NCI-H187 treated with DMSO at 0.1 percent for 48 hours (cell line): ENCODE measurements at regions not wholly inside any gene's neighbourhood (a gene's known extent, or its start where the extent isn't known, plus 50 kb on each side); places are given as distances from the start of the nearest gene placed in this dataset.
"Not testable (repeated sequence)": the region's sequence is repeated elsewhere in the genome, so short reads cannot be mapped to it uniquely, and the experiment has no call there.

Source experiments
- DNase-seq: peaks from one replicate; lab custom pipeline; 2025; lab: John Stamatoyannopoulos, UW

DNA sequence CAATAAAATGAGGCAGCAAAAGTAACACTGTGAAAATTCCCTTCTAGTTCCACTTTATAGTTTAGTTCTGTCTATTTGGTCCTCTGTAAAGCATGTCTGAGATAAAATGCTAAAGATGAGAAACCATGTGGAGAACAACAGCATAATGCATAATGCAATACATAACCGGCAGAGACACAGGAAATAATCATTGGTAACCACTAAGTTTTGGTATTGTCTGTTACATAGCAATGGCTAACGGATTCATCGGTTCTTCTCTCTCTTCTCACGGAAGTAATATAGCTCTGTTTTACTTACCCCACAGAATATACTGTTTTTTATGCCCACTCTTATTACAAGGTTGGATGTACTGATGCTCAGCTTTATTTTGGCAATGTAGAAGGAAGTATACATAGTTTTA, 158.9 kb downstream of the FAM174A start:
- no peak for DNase-seq

DNA sequence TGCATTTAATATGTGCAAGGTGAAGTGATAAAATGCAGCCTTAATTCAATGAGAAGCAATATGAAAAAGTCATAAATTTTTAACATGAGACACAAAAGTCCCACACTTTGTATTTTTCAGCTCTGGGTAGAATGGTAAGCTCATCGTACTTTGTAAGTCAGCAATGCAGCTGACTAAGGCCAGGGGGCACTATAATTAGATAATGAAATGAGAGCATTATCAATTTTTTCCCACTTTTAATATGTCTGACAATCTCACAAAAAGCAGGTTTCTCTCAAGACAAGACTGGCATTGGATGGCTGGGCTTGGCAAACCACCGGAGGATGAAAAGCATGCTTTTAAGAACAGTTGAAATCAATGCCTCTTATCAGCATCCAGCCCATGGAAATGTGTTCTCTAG, 162.8 kb downstream of the FAM174A start:
- no peak for DNase-seq

DNA sequence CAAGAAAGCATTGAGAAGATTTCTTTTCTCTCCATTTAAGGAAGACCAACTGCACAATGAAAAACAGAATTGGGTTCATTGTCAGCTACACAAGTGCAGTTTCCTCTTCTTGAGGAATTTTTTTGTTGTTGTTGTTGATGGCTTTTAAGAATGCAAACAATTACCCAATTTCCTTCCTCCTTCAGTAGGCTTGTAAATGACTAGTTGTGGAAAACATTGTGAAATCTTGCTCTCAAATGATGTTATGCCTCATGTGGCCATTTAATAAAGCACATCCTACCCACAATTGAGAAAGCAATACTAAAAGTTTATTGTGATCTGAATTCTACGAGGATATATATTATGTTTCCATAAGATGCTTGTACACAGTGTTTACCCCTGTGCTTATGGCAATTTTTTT, 171.6 kb downstream of the FAM174A start:
- no peak for DNase-seq

DNA sequence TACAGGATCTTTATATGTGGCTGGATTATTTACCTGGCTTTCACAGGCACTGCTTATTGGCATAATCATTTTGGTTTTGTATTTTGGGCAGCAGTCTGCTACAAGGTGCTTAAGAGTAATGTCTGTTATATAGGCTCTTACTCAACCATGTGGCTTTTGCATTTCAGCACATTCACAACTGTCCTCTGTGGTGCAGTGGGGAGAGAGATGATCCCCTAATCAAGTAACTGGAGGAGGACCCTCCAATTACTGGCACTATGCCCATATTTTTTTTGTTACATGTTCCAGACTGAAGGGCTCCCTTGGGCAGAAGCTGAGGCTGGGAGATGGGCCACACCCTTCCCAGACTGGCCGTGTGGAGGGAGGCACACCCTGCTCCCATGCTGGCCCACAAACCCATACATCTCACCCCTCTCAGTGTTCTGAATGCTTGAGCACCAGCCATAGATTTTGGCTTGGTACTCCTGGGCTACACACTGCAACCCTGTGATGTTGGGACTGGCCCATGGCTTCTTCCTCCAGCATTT, 173.5 kb downstream of the FAM174A start:
- DNase-seq = no peak

DNA sequence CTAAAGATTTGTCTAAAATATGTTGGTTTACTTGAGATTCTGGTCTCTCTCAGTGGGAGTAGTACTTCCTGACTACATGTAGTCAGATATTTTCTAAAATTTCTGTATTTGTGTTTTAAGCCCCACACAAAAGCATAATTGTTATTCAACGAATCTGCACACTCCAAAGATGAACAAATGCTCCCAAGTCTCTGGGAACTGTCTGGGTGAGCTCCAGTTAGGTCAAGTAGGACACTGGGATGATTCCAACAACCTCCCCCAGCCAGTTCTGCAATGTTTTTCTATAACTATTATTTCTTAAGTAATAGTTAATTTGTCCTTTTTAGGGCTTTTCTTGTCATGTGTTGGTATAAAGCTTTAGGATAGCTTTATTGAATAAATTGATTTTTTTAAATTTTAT, 174.6 kb downstream of the FAM174A start:
- no peak for DNase-seq

DNA sequence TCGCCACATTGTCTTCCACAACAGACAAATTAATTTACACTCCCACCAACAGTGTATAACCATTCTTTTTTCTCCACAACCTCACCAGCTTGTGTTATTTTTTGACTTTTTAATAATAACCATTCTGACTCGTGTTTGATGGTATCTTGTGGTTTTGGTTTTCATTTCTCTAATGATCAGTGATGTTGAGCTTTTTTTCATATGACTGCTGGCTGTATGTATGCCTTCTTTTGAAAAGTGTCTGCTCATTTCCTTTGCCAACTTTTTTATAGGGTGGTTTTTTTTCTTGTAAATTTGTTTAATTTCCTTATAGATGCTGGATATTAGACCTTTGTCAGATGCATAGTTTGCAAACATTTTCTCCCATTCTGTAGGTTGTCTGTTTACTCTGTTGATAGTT, 179.6 kb downstream of the FAM174A start:
- not testable (repeated sequence) for DNase-seq

DNA sequence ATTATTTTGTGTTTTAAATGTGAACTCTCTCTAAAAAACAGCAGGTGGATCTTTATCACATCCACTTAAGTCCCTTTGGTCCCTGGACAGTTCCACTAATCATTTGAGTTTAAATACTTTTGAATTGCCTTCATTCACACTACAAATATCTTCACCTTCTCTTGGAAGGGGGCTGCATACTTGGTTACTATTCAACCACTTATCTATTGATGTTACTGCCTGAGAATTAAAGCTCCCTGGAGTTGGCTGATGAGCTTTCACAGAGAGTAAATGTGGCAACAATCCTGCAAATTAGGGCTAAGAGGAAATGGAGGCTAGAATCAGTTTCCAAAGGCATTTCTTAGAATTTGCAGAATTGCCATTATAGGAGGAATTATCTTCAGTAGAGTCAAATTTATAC, 180.4 kb downstream of the ST8SIA4 start:
- DNase-seq = no peak

DNA sequence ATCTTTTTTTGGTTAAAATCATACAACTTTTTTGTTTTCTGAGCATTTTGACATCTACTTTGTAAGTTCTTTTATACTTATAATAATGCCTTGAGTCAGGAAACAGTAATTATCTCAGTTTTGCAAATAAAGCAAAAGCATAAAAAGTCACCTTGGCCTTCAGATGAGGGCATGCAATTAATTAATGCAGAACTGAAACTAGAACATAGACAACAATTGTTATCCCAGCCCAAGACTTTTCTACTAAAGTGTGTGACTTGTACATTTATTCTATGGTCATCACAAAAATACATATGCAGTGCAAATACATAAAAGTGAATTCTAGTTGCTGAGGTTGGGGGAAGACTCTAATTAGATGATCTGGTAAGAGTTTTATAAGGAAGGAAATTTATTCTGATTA, 179.9 kb downstream of the ST8SIA4 start:
- no peak for DNase-seq

DNA sequence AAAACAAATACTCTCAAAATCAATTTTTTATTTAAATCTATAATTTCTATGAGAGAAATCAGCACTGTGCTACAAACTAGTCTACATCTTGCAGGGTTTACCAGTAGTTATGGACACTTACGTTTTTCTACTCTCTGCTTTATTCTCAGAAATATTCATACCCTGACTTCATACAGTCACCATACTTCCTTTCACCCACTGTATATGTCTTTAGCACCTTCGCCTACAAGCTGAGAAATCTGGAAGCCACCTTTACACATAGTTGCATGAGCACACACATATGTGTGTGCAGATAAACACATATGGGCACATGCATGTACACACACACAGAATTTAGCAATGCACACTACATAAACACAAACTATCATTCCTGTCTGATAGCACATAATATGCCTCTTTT, 177.0 kb downstream of the ST8SIA4 start:
- DNase-seq = no peak

DNA sequence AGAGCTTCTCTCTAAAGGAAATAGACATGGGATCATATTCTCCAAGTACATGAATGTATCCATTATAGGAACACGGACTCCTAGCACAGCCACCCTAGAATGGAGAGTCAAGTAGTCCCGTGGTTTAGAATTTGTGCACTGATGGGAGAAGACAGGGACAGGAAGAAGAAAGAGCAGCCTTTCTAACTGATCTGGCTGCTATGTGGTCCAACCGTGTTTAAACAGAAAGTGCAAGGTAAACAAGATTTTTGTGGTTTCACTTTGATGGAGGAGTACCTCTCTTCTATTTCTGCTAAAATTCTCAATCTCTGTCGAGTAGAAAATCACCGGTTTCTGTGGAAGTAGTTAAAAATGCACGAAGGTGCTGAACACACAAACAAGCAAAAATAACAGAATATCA, 171.3 kb downstream of the ST8SIA4 start:
- peak; percentile 17 for DNase-seq

DNA sequence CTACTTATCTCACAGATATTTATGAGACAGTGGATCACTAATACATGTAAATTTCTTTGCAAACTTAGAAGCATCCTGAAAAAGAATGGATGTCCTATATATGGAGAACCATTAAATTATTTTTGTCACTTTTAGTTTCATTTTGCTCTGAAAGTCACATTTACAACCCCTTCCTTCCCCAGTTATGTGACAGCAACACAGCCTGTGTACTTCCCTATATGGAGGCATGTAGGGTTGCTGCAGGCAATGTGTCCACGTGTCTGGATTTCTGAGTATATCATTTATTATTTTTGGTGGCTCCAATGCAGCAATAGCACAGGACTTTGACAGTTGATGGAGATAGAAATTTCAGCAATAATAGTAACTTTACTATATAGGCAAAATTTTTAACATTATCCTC, 156.4 kb downstream of the ST8SIA4 start:
- DNase-seq = no peak

DNA sequence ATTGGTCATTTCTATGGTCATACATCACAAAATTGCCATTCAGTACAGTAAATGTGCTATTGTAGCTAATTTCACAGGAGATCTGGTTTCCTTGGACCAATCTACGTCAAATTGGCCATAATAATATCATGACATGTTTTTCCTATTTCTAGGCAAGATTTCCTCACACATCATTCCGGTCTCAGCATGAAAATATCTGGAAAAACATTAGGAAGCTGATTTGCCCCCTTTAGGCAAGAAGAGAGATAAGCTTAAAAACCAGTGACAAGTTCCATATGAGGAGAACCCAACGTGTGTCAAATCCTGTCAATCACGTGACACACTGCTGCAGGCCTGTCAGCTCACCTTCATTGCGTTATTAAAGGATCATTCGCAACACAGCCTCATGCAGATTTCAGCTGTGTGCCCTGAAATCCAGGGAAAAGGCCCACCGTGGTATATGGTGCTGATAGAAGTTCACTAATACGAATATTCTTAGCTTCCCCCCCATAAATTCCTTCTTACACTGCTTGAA, 153.3 kb downstream of the ST8SIA4 start:
- no peak for DNase-seq

DNA sequence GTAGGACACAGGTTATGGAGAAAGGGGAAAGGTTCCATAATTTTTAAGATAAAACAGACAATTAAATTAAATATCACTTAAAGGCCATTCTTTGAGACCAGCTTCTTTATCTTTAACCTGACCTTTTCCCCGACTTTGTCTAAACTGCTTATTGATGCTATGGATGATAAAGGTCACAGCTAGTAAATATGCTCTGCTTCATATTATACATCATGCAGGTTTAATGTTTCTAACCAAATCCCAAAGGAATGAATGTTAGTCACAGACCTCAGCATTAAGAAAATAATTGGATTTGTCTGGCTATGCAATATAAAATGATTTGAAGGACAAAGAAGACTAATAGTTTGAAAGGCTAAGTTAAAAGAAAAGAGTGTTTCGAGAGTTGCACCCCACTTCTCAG, 147.6 kb downstream of the ST8SIA4 start:
- no peak for DNase-seq
